A673 (cell line): ENCODE measurements at regions not wholly inside any gene's neighbourhood (a gene's known extent, or its start where the extent isn't known, plus 50 kb on each side); places are given as distances from the start of the nearest gene placed in this dataset.

Experiments
- CTCF ChIP-seq: fragments of 300-800, 200-600 bp; sonication (generic); conservative IDR thresholded peaks from 2 replicates; pipeline ENCODE4 v1.5.1; 2017; ENCODE audit warnings: low read depth, mild to moderate bottlenecking, antibody characterized with exemption, low read length, moderate library complexity, mixed read lengths
- EZH2 ChIP-seq: fragments of 200-600 bp; sonication (generic); IDR thresholded peaks from 2 replicates; pipeline ENCODE4 v1.6.1; 2017; ENCODE audit warnings: borderline replicate concordance, low read depth, mild to moderate bottlenecking, mixed read lengths, antibody characterized with exemption, low read length; ENCODE audit not compliant: poor library complexity, severe bottlenecking

- no peak for TF ChIP-seq CTCF
- TF ChIP-seq EZH2, result no peak
Observed at GRCh38 chr5:118531276-118531675, 457.1 kb downstream of the DTWD2 start.
